DND-41 (cell line): ENCODE measurements at regions not wholly inside any gene's neighbourhood (a gene's known extent, or its start where the extent isn't known, plus 50 kb on each side); places are given as distances from the start of the nearest gene placed in this dataset.

ENCODE experiments used
- ATAC-seq: fragments of 200-7000 bp; cut with Tn5 transposase; 3 replicates; pipeline ENCODE4 v1.9.1; 2021; ENCODE audit warnings: low read depth; ENCODE audit not compliant: insufficient read depth
- DNase-seq: peaks from one replicate; pipeline ENCODE4 v3.0.0-alpha.2; 2020
- H2AFZ ChIP-seq: 2 replicates; pipeline ENCODE4 v1.6.0; 2012; ENCODE audit warnings: low read depth, low read length
- H3K27ac ChIP-seq: 2 replicates; pipeline ENCODE4 v1.5.1; 2012; ENCODE audit warnings: low read length, inconsistent platforms
- H3K27me3 ChIP-seq: fragments of 200-600 bp; sonication (generic); 2 replicates; pipeline ENCODE4 v1.6.0; 2012; ENCODE audit warnings: low read length, mild to moderate bottlenecking, inconsistent platforms; ENCODE audit not compliant: insufficient read depth, poor library complexity
- H3K36me3 ChIP-seq: 2 replicates; pipeline ENCODE4 v1.5.1; 2012; ENCODE audit warnings: low read length, inconsistent platforms; ENCODE audit not compliant: insufficient read depth
- H3K4me1 ChIP-seq: 2 replicates; pipeline ENCODE4 v1.5.1; 2012; ENCODE audit warnings: mild to moderate bottlenecking, low read length; ENCODE audit not compliant: insufficient read depth
- H3K4me2 ChIP-seq: 2 replicates; pipeline ENCODE4 v1.6.0; 2012; ENCODE audit warnings: mild to moderate bottlenecking, moderate library complexity, low read length, inconsistent platforms; ENCODE audit not compliant: insufficient read depth
- H3K4me3 ChIP-seq, 2 experiments: fragments of 200-600 bp in 1 of 2; shearing (Covaris generic) in 1 of 2; 2 replicates each; pipeline ENCODE4 v1.5.1; 2012 to 2016; ENCODE audit warnings: inconsistent platforms in 2 of 2, low read length in 2 of 2, mild to moderate bottlenecking in 2 of 2, low read depth in 1 of 2, moderate library complexity in 1 of 2
- H3K79me2 ChIP-seq: 2 replicates; pipeline ENCODE4 v1.6.0; 2012; ENCODE audit warnings: low read length, inconsistent platforms; ENCODE audit not compliant: insufficient read depth
- H3K9ac ChIP-seq: 2 replicates; pipeline ENCODE4 v1.6.0; 2012; ENCODE audit warnings: low read depth, mild to moderate bottlenecking, inconsistent platforms, low read length, moderate library complexity
- H3K9me3 ChIP-seq: 2 replicates; pipeline ENCODE4 v1.5.1; 2012; ENCODE audit warnings: low read length, moderate library complexity, mild to moderate bottlenecking, inconsistent platforms; ENCODE audit not compliant: insufficient read depth, severe bottlenecking
- H4K20me1 ChIP-seq: 2 replicates; pipeline ENCODE4 v1.6.0; 2012; ENCODE audit warnings: low read length; ENCODE audit not compliant: insufficient read depth
- EZH2 ChIP-seq: IDR thresholded peaks from 3 replicates; pipeline ENCODE4 v1.6.1; 2012; ENCODE audit warnings: borderline replicate concordance, low read depth, mild to moderate bottlenecking, moderate library complexity, low read length, inconsistent platforms; ENCODE audit not compliant: severe bottlenecking
- TF ChIP-seq, protein P1 (sequence below): IDR thresholded peaks from 2 replicates; pipeline ENCODE4 v1.5.1; 2012; ENCODE audit warnings: borderline replicate concordance, low read length, moderate library complexity, mild to moderate bottlenecking; ENCODE audit not compliant: poor library complexity, severe bottlenecking; ENCODE audit errors: extremely low read depth

- H3K27me3 ChIP-seq: no peaks in the 10 kb centered on the region
- no peaks in the 10 kb centered on the region for H4K20me1 ChIP-seq
- no peaks in the 10 kb centered on the region for H3K79me2 ChIP-seq
- no peak overlapping the region for H3K4me2 ChIP-seq
- TF ChIP-seq EZH2: no peak
- TF ChIP-seq, protein P1, sequence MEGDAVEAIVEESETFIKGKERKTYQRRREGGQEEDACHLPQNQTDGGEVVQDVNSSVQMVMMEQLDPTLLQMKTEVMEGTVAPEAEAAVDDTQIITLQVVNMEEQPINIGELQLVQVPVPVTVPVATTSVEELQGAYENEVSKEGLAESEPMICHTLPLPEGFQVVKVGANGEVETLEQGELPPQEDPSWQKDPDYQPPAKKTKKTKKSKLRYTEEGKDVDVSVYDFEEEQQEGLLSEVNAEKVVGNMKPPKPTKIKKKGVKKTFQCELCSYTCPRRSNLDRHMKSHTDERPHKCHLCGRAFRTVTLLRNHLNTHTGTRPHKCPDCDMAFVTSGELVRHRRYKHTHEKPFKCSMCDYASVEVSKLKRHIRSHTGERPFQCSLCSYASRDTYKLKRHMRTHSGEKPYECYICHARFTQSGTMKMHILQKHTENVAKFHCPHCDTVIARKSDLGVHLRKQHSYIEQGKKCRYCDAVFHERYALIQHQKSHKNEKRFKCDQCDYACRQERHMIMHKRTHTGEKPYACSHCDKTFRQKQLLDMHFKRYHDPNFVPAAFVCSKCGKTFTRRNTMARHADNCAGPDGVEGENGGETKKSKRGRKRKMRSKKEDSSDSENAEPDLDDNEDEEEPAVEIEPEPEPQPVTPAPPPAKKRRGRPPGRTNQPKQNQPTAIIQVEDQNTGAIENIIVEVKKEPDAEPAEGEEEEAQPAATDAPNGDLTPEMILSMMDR: no peak
- ATAC-seq (no peak), DNase-seq (no peak)
- no peak overlapping the region for H2AFZ ChIP-seq
- no peaks in the 10 kb centered on the region for H3K4me1 ChIP-seq
- no peak overlapping the region for H3K4me3 ChIP-seq
- H3K36me3 ChIP-seq: no peaks in the 10 kb centered on the region
- H3K27ac ChIP-seq: no peak overlapping the region
- no peaks in the 10 kb centered on the region for H3K9me3 ChIP-seq
- H3K9ac ChIP-seq: no peak overlapping the region
Observed at GRCh38 chr12:61554268-61555008, 705.8 kb upstream of the USP15 start.

- Histone ChIP-seq H3K36me3 (no peaks in the 10 kb centered on the region), H3K4me3 (no peak overlapping the region), H3K9ac (no peak overlapping the region), H3K9me3 (no peaks in the 10 kb centered on the region), H2AFZ (no peak overlapping the region), H3K79me2 (no peaks in the 10 kb centered on the region), H3K4me2 (no peak overlapping the region), H3K27ac (no peak overlapping the region), H4K20me1 (no peaks in the 10 kb centered on the region), H3K4me1 (no peaks in the 10 kb centered on the region), H3K27me3 (no peaks in the 10 kb centered on the region)
- DNase-seq: no peak
- ATAC-seq: no peak
- TF ChIP-seq, protein P1: no peak
- no peak for TF ChIP-seq EZH2
Observed at GRCh38 chr12:61563665-61564450, 696.3 kb upstream of the USP15 start.

- no peak for ATAC-seq
- no peak overlapping the region for H3K4me3 ChIP-seq
- TF ChIP-seq, protein P1: no peak
- no peak for TF ChIP-seq EZH2
Observed at GRCh38 chr12:61564466-61564865, 695.7 kb upstream of the USP15 start.

More at GRCh38 chr12:61564466-61564865, 695.7 kb upstream of the USP15 start:
- Histone ChIP-seq H3K4me1 (no peaks in the 10 kb centered on the region), H3K36me3 (no peaks in the 10 kb centered on the region), H2AFZ (no peak overlapping the region), H4K20me1 (no peaks in the 10 kb centered on the region), H3K27me3 (no peaks in the 10 kb centered on the region), H3K9me3 (no peaks in the 10 kb centered on the region), H3K79me2 (no peaks in the 10 kb centered on the region), H3K4me2 (no peak overlapping the region), H3K27ac (no peak overlapping the region), H3K9ac (no peak overlapping the region)
- DNase-seq: no peak
